Fibroblast of gingiva (primary cell): ENCODE measurements at regions not wholly inside any gene's neighbourhood (a gene's known extent, or its start where the extent isn't known, plus 50 kb on each side); places are given as distances from the start of the nearest gene placed in this dataset.
"Not testable (repeated sequence)": the region's sequence is repeated elsewhere in the genome, so short reads cannot be mapped to it uniquely, and the experiment has no call there.

ENCODE experiments used
- DNase-seq: peaks from one replicate; pipeline ENCODE4 v3.0.0-alpha.2; 2011; ENCODE audit warnings: low read depth

DNA sequence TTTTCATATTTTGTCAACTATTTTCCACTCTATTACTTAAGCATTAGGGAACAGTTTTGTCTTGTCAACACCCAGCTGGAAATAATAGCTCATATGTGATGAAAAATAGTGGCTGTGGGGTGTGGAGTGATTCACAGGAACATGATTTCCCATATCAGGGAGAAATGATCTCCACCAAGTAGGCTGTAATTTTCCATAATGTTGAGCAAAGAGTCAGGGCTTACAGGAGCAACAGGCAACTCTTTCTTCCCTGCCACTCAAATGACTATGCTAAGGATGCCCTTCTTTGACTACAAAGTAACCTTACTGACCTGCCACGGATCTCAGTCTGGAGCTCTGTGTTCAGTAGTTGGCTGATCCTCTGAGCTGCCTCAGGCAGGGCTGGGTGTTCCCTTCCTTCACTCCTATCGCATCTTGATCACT lies 90.0 kb upstream of the GATB start:
- DNase-seq = peak; percentile 11

DNA sequence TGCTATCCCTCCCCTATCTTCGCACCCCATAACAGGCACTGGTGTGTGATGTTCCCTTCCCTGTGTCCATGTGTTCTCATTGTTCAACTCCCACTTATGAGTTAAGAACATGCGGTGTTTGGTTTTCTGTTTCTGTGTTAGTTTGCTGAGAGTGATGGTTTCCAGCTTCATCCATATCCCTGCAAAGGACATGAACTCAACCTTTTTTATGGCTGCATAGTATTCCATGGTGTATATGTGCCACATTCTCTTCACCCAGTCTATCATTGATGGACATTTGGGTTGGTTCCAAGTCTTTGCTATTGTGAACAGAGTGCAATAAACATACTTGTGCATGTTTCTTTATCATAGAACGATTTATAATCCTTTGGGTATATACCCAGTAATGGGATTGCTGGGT lies 84.7 kb upstream of the GATB start:
- DNase-seq = not testable (repeated sequence)

DNA sequence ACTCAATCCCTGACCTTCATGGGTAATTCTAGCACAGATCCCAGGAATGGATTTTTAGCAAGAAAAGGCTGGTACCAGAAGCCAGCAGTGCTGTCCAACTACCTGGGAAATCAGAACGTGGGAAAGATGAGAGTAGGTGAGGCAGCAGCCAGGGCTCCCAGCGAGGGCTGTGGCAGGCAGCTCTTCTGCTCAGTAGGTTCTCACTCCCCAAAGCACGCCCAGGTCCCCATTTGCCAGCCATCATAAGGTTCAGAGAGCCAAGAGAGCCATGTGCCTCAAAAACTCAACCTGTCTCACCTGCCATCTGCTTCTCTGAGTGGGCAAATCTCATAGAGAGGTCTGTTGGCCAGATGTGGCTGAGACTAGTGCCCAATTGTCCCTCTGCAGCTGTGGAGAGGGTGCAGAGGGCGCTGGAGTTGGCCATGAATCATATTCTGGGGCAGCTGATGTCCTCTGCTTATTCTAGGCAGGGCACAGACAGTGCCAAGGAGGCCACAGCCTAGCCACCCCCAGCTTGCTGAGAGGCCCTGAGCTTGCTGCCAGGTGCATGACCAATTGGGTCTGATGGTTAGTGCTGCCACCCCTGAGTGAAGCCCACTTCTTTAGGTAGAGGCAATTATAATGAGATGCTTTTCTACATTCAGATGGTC lies 81.7 kb upstream of the GATB start:
- DNase-seq = no peak

DNA sequence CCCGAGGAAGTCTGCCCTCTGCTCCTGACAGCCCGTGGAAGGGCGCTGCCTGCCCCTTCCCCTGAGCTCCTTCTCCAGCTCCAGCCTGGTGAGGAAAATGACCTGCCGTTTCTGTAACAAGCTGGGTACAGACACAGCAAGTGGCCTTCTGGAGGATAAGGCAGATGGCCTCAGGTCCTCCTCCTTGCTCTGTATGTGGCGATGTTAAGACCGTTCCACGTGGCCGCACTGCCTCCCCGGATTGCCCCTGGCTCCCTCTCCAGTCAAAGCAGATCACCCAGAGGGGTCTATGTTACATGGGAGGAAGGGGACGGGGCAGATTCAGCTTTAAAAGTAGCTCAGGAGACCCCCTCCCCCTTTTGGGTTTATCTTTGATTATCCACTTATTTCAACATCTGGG lies 80.3 kb upstream of the GATB start:
- DNase-seq = no peak

GRCh38 chr4:151835467-151835866 lies 74.7 kb upstream of the GATB start:
- no peak for DNase-seq

GRCh38 chr4:151833174-151833573 lies 72.4 kb upstream of the GATB start:
- DNase-seq = no peak

- no peak for DNase-seq
These were observed 70.7 kb upstream of the GATB start for GRCh38 chr4:151831526-151831925.

DNA sequence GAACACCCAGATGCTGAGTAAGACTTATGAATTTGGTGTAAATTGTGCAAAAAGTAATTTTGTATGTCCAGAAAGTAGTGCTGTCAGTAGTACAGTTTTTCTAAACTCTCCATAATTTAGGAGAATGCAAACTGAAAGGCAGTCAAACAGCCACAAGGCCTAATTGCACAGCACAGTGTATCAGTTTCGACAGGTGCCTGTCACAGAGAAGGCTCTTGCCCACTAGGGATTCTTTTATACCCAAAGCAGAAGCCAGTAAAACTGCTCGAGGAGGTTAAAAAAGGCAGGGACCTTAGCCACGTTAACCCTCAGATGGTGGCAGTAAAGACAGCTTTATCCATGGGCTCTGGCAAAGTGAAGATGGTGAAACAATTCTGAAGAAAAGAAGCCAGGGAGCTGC lies 69.4 kb upstream of the GATB start:
- no peak for DNase-seq

- DNase-seq = no peak
These were observed 68.5 kb upstream of the GATB start for GRCh38 chr4:151829309-151829708.

- no peak for DNase-seq
These were observed 63.8 kb upstream of the GATB start for GRCh38 chr4:151824656-151825055.

DNA sequence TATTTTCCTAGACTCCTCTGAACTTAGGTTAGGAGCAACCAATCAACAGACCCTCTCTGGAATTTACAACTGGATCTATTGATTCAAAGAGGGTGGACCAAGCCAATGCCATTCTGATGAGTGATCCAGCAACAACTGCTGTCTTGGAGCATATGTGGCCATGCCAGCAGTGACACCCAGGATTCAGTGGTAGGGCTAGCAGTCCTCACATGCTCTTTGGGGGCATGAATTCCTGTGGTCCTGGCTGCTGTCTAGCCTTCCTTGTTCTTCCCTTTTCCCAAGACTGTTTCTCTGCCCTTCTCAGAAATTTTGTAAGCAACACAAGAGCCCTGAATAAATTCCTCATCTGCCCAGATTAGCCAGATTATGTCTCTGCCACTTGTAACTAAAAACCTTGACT lies 61.5 kb upstream of the GATB start:
- no peak for DNase-seq

- DNase-seq = no peak
These were observed 59.2 kb upstream of the GATB start for GRCh38 chr4:151820004-151820403.

- no peak for DNase-seq
These were observed 50.6 kb upstream of the GATB start for GRCh38 chr4:151811403-151811802.
